Epithelial cell of proximal tubule (primary cell): ENCODE measurements at regions not wholly inside any gene's neighbourhood (a gene's known extent, or its start where the extent isn't known, plus 50 kb on each side); places are given as distances from the start of the nearest gene placed in this dataset.

ENCODE experiments used
- DNase-seq: peaks from one replicate; pipeline ENCODE4 v3.0.0-alpha.2; 2011; ENCODE audit warnings: low read depth
- H3K4me3 ChIP-seq: 2 replicates; pipeline ENCODE4 v1.5.1; 2011; ENCODE audit warnings: low read depth, mild to moderate bottlenecking, low read length
- TF ChIP-seq, protein P1 (sequence below): conservative IDR thresholded peaks from 2 replicates; pipeline ENCODE4 v1.5.1; 2012; ENCODE audit warnings: low read depth, mild to moderate bottlenecking, low read length

DNA sequence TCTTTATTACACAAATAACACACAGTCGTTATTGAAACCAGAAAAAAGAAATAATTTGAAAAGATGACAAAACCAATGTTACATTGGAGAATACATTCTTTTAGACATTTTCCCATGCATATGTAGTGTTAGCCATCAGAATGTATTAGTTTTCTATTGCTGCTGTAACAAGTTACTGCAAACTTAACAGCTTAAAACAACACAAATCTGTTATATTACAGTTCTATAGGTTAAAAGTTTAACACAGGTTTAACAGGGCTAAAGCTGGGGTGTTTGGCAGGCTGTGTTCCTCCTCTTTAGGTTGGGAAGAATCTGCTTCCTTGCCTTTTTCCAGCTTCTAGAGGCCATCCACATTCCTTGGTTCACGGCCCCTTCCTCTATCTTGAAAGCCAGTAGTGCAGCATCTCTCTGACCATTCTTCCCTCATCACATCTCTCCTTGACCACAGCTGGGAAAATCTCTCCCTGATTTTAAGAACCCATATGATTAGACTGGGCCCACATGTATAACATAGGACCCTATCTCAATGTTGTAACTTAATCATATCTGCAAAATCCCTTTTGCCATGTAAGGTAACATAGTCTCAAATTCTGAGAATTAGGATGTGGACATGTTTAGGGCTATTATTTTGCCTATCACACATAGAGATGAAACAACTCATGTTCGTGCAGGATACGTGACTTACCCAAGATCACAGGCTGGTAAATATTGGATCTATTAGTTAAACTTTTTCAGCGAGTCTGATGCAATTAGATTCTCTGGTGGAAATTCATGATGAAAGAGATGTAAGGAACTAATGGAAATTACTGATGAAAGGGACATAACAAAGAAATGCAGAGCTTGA is 145.4 kb upstream of the TMEM170B start:
- TF ChIP-seq, protein P1, sequence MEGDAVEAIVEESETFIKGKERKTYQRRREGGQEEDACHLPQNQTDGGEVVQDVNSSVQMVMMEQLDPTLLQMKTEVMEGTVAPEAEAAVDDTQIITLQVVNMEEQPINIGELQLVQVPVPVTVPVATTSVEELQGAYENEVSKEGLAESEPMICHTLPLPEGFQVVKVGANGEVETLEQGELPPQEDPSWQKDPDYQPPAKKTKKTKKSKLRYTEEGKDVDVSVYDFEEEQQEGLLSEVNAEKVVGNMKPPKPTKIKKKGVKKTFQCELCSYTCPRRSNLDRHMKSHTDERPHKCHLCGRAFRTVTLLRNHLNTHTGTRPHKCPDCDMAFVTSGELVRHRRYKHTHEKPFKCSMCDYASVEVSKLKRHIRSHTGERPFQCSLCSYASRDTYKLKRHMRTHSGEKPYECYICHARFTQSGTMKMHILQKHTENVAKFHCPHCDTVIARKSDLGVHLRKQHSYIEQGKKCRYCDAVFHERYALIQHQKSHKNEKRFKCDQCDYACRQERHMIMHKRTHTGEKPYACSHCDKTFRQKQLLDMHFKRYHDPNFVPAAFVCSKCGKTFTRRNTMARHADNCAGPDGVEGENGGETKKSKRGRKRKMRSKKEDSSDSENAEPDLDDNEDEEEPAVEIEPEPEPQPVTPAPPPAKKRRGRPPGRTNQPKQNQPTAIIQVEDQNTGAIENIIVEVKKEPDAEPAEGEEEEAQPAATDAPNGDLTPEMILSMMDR = no peak
- no peak for DNase-seq
- H3K4me3 ChIP-seq = no peak overlapping the region

DNA sequence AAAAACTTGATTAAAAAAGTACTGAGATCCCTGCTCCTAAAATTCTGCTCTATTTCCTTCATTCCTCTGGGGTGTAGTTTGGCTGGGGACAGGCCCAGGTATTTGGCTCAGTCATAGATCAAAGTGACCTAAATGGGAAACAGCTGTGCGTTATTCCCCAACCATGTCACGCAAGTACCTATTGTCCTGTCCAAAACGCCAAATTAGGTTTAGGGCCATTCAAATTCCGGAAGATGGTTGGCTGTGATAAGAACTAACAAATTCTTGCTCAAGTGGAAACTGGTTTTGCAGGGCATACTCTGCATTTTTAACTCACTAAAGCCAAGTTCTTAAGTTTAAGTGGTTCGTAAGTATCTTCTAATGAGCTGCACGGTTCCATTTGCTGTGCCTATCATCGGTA is 147.6 kb upstream of the TMEM170B start:
- TF ChIP-seq, protein P1 = no peak
- H3K4me3 ChIP-seq = no peak overlapping the region
- DNase-seq = no peak

DNA sequence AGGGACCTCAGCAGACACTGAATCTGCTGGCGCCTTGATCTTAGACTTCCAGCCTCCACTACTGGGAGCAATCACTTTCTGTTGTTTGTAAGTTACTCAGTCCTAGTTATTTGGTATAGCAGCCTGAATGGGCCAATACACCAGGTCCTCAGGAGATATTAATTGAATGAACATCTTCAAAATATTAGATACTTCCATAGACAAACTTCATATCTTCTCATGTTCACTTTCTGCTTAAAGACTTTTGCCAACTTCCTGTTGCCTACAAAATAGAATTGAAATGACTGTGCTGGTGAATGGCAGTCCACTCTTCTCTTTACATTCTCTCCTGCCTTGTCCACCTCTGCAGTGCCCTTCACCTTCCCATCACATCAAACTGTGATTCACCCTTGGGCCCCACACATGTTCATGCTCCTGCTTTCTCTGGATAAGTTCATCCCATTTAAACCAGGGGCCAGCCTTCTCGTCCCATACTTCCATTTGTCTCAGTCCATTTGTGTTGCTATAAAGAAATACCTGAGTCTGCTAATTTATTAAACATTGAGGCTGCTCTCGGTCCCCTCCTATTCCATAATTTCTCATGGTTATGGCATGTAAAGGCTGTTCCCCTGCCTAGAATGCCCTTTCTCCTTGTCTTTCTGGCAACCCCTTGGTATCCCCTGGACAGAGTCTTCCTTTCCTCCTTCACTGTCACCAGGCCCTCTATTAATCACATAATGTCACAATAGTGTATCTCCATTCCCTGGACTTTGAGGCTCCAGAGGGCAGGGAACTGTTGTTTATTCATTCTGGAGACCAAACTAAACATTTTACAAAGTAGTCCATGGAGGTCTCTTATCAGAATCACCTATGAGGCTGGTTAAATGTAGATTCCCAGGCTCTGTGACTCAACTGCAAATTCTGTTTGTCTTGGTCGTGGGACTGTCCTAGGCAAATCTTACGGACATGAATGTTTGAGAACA is 148.3 kb upstream of the TMEM170B start:
- DNase-seq = no peak
- TF ChIP-seq, protein P1 = no peak
- H3K4me3 ChIP-seq = no peak overlapping the region

DNA sequence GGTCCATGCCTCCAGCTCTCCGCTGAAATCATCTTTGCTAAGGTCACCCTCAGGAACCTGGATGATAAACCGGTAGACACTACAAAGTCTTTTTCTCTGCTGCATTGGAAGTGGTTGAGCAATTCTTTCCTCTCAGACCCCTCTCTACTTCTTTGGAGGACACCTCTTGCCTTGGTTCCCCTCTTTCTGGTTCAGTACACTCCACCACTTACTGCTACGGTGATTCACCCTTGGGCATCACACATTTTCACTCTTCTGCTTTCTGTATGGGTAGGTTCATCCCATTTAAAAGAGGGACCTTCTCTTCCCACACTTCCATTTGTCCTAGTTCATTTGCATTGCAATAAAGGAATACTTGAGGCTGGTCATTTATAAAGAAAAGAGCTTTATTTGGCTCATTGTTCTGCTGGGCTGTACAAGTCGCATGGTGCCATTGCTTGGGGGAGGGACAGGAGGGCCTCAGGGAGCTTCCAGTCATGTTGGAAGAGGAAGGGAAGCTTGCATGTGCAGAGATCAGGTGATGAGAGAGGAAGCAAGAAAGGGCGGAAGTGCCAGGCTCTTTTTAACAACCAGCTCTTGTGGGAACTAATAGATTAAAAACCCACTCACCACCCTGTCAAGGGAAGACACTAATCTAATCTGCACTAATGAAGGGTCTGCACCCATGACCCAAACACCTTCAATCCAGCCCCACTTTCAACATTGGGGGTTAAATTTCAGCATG is 149.7 kb upstream of the TMEM170B start:
- no peak for DNase-seq
- H3K4me3 ChIP-seq = no peak overlapping the region
- TF ChIP-seq, protein P1 = no peak

DNA sequence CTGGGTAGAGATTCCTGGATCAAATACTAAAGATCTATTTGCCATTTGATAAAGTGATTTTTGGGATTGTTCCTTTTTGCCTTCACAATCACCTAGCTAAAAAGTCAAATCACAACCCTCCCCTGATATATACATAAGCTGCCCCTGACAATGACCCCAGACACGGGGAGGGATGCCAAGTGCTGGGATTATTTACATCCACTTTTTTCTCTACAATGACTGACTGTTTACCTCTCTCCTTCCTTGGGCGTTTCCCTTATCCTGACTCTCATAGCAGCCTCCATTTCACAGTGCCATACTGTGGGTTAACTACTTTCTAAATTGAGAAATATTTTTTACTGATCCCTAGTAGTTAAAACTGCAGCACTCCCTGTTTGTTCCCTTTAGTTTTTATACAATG is 150.8 kb upstream of the TMEM170B start:
- DNase-seq = no peak
- no peak overlapping the region for H3K4me3 ChIP-seq
- TF ChIP-seq, protein P1 = no peak

DNA sequence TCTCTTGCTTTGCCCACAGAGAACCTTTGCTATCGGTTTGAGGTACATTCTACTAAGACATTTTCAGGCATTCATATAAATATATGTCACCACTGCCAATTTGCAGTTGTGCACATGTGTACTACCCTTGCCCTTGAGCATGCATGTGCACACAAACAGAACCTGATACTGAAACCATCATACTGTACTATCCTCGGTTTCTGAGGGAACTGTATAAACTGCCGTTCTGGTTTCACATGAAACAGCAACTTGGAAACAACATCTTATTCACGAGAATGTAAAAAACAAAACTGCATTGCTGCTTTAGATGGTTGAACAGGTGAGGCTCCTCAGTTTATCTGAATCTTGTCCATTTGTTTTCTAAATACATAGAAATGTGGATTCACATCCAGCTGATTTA is 151.2 kb upstream of the TMEM170B start:
- DNase-seq = no peak
- H3K4me3 ChIP-seq = no peak overlapping the region
- TF ChIP-seq, protein P1 = no peak
